Adrenal gland (tissue), 9 donors: ENCODE measurements at regions not wholly inside any gene's neighbourhood (a gene's known extent, or its start where the extent isn't known, plus 50 kb on each side); places are given as distances from the start of the nearest gene placed in this dataset.

Experiments used
- DNase-seq, 7 donors: peaks; one replicate each; pipeline ENCODE4 v3.0.0-alpha.2; 2019 to 2020
- H3K27ac ChIP-seq, 5 donors: fragments of 200-600 bp; sonication (generic) in 4 of 5; 1 replicate in 3 of 5; 2 replicates in 2 of 5; pipeline versions ENCODE4 v1.5.1 to v1.8.0; 2016 to 2020; ENCODE audit warnings: mild to moderate bottlenecking in 1 of 5
- H3K27me3 ChIP-seq: fragments of 200-600 bp; 2 replicates; pipeline ENCODE4 v1.8.0; 2021
- H3K36me3 ChIP-seq, 2 donors: fragments of 200-600 bp; replicated peaks in 1 of 2; 1 replicate in 1 of 2; 2 replicates in 1 of 2; pipeline versions ENCODE4 v1.5.1 to v1.8.0; 2018 to 2022
- H3K4me1 ChIP-seq, 2 donors: fragments of 200-600 bp; replicated peaks in 1 of 2; 1 replicate in 1 of 2; 2 replicates in 1 of 2; pipeline versions ENCODE4 v1.5.1 to v1.8.0; 2018 to 2021
- H3K4me3 ChIP-seq, 4 donors: fragments of 200-600 bp; sonication (generic) in 3 of 4; one replicate each; pipeline ENCODE4 v1.5.1; 2016 to 2018
- H3K9me3 ChIP-seq, 3 donors: fragments of 200-600 bp; sonication (generic) in 1 of 3; replicated peaks in 1 of 3; 1 replicate in 2 of 3; 2 replicates in 1 of 3; pipeline versions ENCODE4 v1.5.1 to v1.8.0; 2016 to 2021
- POLR2A ChIP-seq, 2 donors: fragments of 450-650 bp; IDR thresholded peaks; one replicate each; pipeline ENCODE4 v1.6.1; 2017; ENCODE audit warnings: antibody characterized with exemption in 2 of 2, mild to moderate bottlenecking in 2 of 2, moderate library complexity in 1 of 2
- WGBS, 4 donors: extraction: QIAGEN DNeasy Blood & Tissue Kit in 2 of 4; methylation state at CpG; one replicate each; pipeline versions ENCODE4 v1.1.5 to v1.1.7; 2013 to 2017; 5-methylcytosine and 5-hydroxymethylcytosine counted together
- intact Hi-C, 2 donors: fragments of 100-400 bp; cut with DNase I; formaldehyde crosslinking; loops; one replicate each; pipeline versions ENCODE4 v1.14.1 to v1.15.0; 2022 to 2023
- TF ChIP-seq, protein P1 (sequence below), 6 experiments: fragments of 450-650 bp in 4 of 6; fragments of 200-600 bp in 2 of 6; sonication (generic) in 1 of 6; IDR thresholded peaks; 1 replicate in 5 of 6; 2 replicates in 1 of 6; pipeline versions ENCODE4 v1.5.1 to v1.8.0; 2016 to 2021; ENCODE audit warnings: antibody characterized with exemption in 6 of 6, mild to moderate bottlenecking in 2 of 6, moderate library complexity in 1 of 6
- donor health status: healthy with polysubstance abuse.
- donor health status: Bipolar disorder and iron deficiency.
- donor health status: DM: yes; HTN: yes; CAD: no.
- donor health status: DM: no; HTN: no; CAD: no.
- donor health status: DM: no; HTN: no; CAD: no.

DNA sequence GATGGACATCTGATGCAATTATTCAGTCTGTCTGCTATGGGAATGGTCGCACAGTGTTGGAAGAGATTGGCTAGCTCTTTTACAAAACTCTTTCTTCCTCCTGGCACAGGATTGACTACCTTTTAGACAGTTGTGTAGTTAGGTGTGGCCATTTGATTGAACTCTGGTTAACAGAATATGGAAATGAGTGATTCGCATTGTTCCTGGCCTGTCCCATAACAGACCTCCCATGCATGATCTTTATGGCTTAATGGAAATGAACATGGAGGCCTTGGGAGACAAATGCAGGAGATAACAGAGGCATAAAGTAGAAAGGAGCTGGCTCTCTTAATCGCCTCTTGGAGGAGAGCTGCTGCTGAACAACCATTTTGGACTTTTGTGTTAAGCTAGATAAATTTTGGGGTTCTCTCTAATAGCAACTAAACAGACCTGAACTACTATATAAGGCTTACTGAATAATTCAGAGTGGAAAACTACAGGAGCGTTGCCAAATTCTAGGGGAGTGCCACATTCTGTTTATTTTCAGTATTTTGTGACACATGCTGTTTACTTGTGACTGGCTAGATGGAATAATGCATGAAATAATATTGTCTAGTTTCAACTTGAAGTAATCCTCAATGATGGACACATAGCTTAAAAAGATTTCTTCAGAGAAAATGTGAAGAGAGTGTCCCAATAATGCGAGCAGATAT, 357.7 kb upstream of the SGO1 start:
- TF ChIP-seq, protein P1, sequence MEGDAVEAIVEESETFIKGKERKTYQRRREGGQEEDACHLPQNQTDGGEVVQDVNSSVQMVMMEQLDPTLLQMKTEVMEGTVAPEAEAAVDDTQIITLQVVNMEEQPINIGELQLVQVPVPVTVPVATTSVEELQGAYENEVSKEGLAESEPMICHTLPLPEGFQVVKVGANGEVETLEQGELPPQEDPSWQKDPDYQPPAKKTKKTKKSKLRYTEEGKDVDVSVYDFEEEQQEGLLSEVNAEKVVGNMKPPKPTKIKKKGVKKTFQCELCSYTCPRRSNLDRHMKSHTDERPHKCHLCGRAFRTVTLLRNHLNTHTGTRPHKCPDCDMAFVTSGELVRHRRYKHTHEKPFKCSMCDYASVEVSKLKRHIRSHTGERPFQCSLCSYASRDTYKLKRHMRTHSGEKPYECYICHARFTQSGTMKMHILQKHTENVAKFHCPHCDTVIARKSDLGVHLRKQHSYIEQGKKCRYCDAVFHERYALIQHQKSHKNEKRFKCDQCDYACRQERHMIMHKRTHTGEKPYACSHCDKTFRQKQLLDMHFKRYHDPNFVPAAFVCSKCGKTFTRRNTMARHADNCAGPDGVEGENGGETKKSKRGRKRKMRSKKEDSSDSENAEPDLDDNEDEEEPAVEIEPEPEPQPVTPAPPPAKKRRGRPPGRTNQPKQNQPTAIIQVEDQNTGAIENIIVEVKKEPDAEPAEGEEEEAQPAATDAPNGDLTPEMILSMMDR (IDR thresholded peaks at IDR 0.05) = no peak
- no peak for TF ChIP-seq POLR2A (IDR thresholded peaks at IDR 0.05)
- no peaks in the 10 kb centered on the region for H3K27me3 ChIP-seq
- H3K4me1 ChIP-seq = no peaks in the 10 kb centered on the region
- no peaks in the 10 kb centered on the region for H3K36me3 ChIP-seq
- H3K9me3 ChIP-seq = no peaks in the 10 kb centered on the region
- intact Hi-C loops = no loop called here
- DNase-seq = no peak
- H3K27ac ChIP-seq = no peak overlapping the region
- 87 to 91% (median 88%) methylated on average over 5 of the region's 5 CpGs for WGBS, 4 donors
- no peak overlapping the region for H3K4me3 ChIP-seq

DNA sequence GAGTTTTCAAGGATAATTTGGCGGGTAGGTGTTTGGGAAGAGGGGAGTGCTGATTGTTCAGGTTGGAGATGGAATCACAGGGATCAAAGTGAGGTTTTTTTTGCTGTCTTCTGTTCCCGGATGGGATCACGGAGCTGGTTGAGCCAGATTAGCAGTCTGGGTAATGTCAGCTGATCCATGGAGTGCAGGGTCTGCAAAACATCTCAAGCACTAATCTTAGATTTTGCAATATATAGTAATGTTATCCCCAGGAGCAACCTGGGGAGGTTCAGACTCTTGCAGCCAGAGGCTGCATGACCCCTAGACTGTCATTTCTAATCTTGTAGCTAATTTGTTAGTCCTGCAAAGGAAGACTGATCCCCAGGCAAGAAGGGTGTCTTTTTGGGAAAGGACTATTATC, 354.1 kb upstream of the SGO1 start:
- Histone ChIP-seq H3K4me1 (no peaks in the 10 kb centered on the region), H3K27me3 (no peaks in the 10 kb centered on the region), H3K27ac (no peak overlapping the region), H3K4me3 (no peak overlapping the region), H3K9me3 (no peaks in the 10 kb centered on the region), H3K36me3 (no peaks in the 10 kb centered on the region)
- TF ChIP-seq POLR2A (IDR thresholded peaks at IDR 0.05) = no peak
- TF ChIP-seq, protein P1 (IDR thresholded peaks at IDR 0.05) = no peak
- WGBS, 4 donors = 68 to 89% (median 79%) methylated on average over 3 of the region's 3 CpGs
- no peak for DNase-seq
- intact Hi-C loops = no loop called here

DNA sequence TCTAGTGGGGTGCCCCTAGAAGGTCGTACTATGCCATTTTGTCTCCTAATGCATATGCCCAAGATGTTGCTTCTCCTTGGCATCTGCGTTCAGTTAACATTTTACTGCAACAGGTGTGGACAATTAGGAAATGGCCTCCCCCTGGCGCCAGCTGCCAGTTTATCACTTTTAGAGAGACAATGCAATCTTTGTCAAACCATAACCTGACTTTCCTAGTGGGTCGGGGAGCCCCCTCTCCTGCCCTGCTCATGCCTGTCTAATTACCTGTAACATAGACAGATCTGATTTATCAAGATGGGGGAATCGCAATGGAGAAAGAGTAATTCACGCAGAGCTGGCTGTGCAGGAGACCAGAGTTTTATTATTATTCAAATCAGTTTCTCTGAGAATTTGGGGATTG, 353.7 kb upstream of the SGO1 start:
- Histone ChIP-seq H3K4me3 (no peak overlapping the region), H3K27me3 (no peaks in the 10 kb centered on the region), H3K27ac (no peak overlapping the region), H3K9me3 (no peaks in the 10 kb centered on the region), H3K4me1 (no peaks in the 10 kb centered on the region), H3K36me3 (no peaks in the 10 kb centered on the region)
- TF ChIP-seq, protein P1 (IDR thresholded peaks at IDR 0.05) = no peak
- TF ChIP-seq POLR2A (IDR thresholded peaks at IDR 0.05) = no peak
- no peak for DNase-seq
- intact Hi-C loops = no loop called here
- WGBS, 4 donors = 60 to 83% (median 79%) methylated on average over 6 of the region's 6 CpGs

DNA sequence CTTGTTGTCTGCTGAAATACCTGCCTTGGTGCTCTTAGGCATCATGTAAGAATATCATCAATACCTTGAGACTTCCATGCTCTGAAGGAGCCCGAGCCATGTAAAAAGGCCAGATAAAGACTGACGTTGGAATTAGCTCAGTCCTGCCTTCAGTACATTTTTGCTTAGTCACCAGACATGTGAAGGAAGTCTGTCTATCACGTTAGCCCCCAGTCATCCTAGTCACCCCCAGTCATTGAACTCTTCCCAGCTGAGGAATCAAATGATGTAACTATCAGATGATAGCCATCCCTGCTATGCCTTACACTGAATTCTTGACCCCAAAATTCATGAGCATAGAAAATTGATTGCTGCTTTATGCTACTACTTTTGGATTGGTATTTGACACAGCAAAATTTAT, 351.2 kb upstream of the SGO1 start:
- intact Hi-C loops = no loop called here
- no peaks in the 10 kb centered on the region for H3K9me3 ChIP-seq
- no peak overlapping the region for H3K4me3 ChIP-seq
- WGBS, 4 donors = 63 to 74% (median 68%) methylated on average over 3 of the region's 3 CpGs
- H3K36me3 ChIP-seq = no peaks in the 10 kb centered on the region
- no peak for DNase-seq
- TF ChIP-seq POLR2A (IDR thresholded peaks at IDR 0.05) = no peak
- TF ChIP-seq, protein P1 (IDR thresholded peaks at IDR 0.05) = no peak
- no peak overlapping the region for H3K27ac ChIP-seq
- no peaks in the 10 kb centered on the region for H3K27me3 ChIP-seq
- no peaks in the 10 kb centered on the region for H3K4me1 ChIP-seq
